GM12878 (cell line): ENCODE measurements at regions not wholly inside any gene's neighbourhood (a gene's known extent, or its start where the extent isn't known, plus 50 kb on each side); places are given as distances from the start of the nearest gene placed in this dataset.
"Not testable (repeated sequence)": the region's sequence is repeated elsewhere in the genome, so short reads cannot be mapped to it uniquely, and the experiment has no call there.

Experiments
- CTCF ChIP-seq, 3 experiments: IDR thresholded peaks in 2 of 3; conservative IDR thresholded peaks in 1 of 3; 2 replicates each; pipeline ENCODE4 v1.5.1; 2011; ENCODE audit warnings: low read depth in 3 of 3, low read length in 3 of 3, mild to moderate bottlenecking in 3 of 3, control low read depth in 2 of 3, moderate library complexity in 2 of 3, inconsistent platforms in 1 of 3, mixed read lengths in 1 of 3; ENCODE audit not compliant: control insufficient read depth in 2 of 3, insufficient read depth in 1 of 3; ENCODE audit errors: extremely low read depth in 1 of 3
- E2F8 ChIP-seq: fragments of 450-650 bp; IDR thresholded peaks from 2 replicates; pipeline ENCODE4 v1.6.1; 2018; ENCODE audit warnings: mild to moderate bottlenecking, low read depth, moderate library complexity; ENCODE audit not compliant: partially characterized antibody
- JUND ChIP-seq: IDR thresholded peaks from 2 replicates; pipeline ENCODE4 v1.6.1; 2012; ENCODE audit warnings: low read depth, mild to moderate bottlenecking, low read length, improper control_type of control experiment, moderate library complexity
- KDM1A ChIP-seq: fragments of 200-600 bp; sonication (generic); IDR thresholded peaks from 2 replicates; pipeline ENCODE4 v1.6.1; 2016; ENCODE audit warnings: borderline replicate concordance
- POLR2AphosphoS5 ChIP-seq: IDR thresholded peaks from 2 replicates; pipeline ENCODE4 v1.6.1; 2011; ENCODE audit warnings: mild to moderate bottlenecking, low read length, inconsistent platforms
- RB1 ChIP-seq: fragments of 450-650 bp; formaldehyde crosslinking; IDR thresholded peaks from 2 replicates; pipeline ENCODE4 v1.6.1; 2017; ENCODE audit warnings: mild to moderate bottlenecking, borderline replicate concordance
- STAT3 ChIP-seq: IDR thresholded peaks from 2 replicates; pipeline ENCODE4 v1.6.1; 2011; ENCODE audit warnings: low read depth, low read length, improper control_type of control experiment
- USF2 ChIP-seq: IDR thresholded peaks from 2 replicates; pipeline ENCODE4 v1.6.1; 2011; ENCODE audit warnings: low read depth, low read length, improper control_type of control experiment, borderline replicate concordance
- ZNF24 ChIP-seq: fragments of 450-650 bp; IDR thresholded peaks from 2 replicates; pipeline ENCODE4 v1.6.1; 2017; ENCODE audit warnings: antibody characterized with exemption, mild to moderate bottlenecking

GRCh38 chrX:109144173-109144572, 337.7 kb downstream of the GUCY2F start:
- TF ChIP-seq POLR2AphosphoS5; RB1; STAT3; JUND; USF2; KDM1A; ZNF24; E2F8; CTCF (IDR thresholded peaks at IDR 0.05 in 2 of 3, conservative IDR thresholded peaks at IDR 0.05 in 1 of 3; ENCODE audit: control insufficient read depth in 2 of 3, extremely low read depth in 1 of 3, insufficient read depth in 1 of 3, low read depth in 3 of 3, low read length in 3 of 3): not testable (repeated sequence)
